ENCODE measurements at regions not wholly inside any gene's neighbourhood (a gene's known extent, or its start where the extent isn't known, plus 50 kb on each side); places are given as distances from the start of the nearest gene placed in this dataset.

- TF ChIP-seq POLR2AphosphoS5 (IDR thresholded peaks at IDR 0.05) (no peak), POLR2A (IDR thresholded peaks at IDR 0.05) (no peak)
Observed at GRCh38 chr5:61217214-61217613, 54.9 kb upstream of the SMIM15 start.
